Upper lobe of left lung (tissue), 4 donors: ENCODE measurements at regions not wholly inside any gene's neighbourhood (a gene's known extent, or its start where the extent isn't known, plus 50 kb on each side); places are given as distances from the start of the nearest gene placed in this dataset.

ENCODE experiments used
- CTCF ChIP-seq, 6 experiments: fragments of 450-650 bp in 4 of 6; fragments of 200-600 bp in 2 of 6; sonication (generic) in 2 of 6; IDR thresholded peaks; one replicate each; pipeline ENCODE4 v1.5.1; 2016 to 2019; ENCODE audit warnings: antibody characterized with exemption in 6 of 6
- EP300 ChIP-seq, 4 donors: sonication (generic); formaldehyde crosslinking; IDR thresholded peaks; one replicate each; pipeline ENCODE4 v1.5.1; 2017; ENCODE audit warnings: antibody characterized with exemption in 4 of 4, control low read depth in 2 of 4
- POLR2A ChIP-seq, 4 donors: fragments of 450-650 bp; IDR thresholded peaks; one replicate each; pipeline ENCODE4 v1.5.1; 2016 to 2017; ENCODE audit warnings: antibody characterized with exemption in 4 of 4, mild to moderate bottlenecking in 2 of 4

- TF ChIP-seq CTCF (IDR thresholded peaks at IDR 0.05) (no peak), POLR2A (IDR thresholded peaks at IDR 0.05) (no peak), EP300 (IDR thresholded peaks at IDR 0.05) (no peak)
Measured at GRCh38 chr15:47301481-47301880, 415.8 kb upstream of the SEMA6D start.
